GM12878 (cell line): ENCODE measurements at regions not wholly inside any gene's neighbourhood (a gene's known extent, or its start where the extent isn't known, plus 50 kb on each side); places are given as distances from the start of the nearest gene placed in this dataset.

ENCODE experiments used
- CHD1 ChIP-seq: IDR thresholded peaks from 2 replicates; pipeline ENCODE4 v1.6.1; 2012; ENCODE audit warnings: low read depth, low read length, improper control_type of control experiment
- CREM ChIP-seq: IDR thresholded peaks from 2 replicates; pipeline ENCODE4 v1.6.1; 2014; ENCODE audit warnings: antibody characterized with exemption, low read depth
- ELK1 ChIP-seq: IDR thresholded peaks from 2 replicates; pipeline ENCODE4 v1.6.1; 2012; ENCODE audit warnings: low read depth, low read length, improper control_type of control experiment
- IKZF1 ChIP-seq: fragments of 450-650 bp; conservative IDR thresholded peaks from 2 replicates; pipeline ENCODE4 v1.6.1; 2017; ENCODE audit warnings: antibody characterized with exemption, mild to moderate bottlenecking
- MEF2A ChIP-seq: IDR thresholded peaks from 2 replicates; pipeline ENCODE4 v1.6.1; 2011; ENCODE audit warnings: low read depth, mild to moderate bottlenecking, low read length, moderate library complexity; ENCODE audit not compliant: insufficient read depth
- MTA3 ChIP-seq: IDR thresholded peaks from 2 replicates; pipeline ENCODE4 v1.6.1; 2012; ENCODE audit warnings: low read length, inconsistent platforms, borderline replicate concordance
- NFIC ChIP-seq: IDR thresholded peaks from 2 replicates; pipeline ENCODE4 v1.6.1; 2012; ENCODE audit warnings: low read depth, mild to moderate bottlenecking, inconsistent platforms, low read length, moderate library complexity
- POU2F2 ChIP-seq: IDR thresholded peaks from 3 replicates; pipeline ENCODE4 v1.6.1; 2011; ENCODE audit warnings: low read depth, mild to moderate bottlenecking, low read length, borderline replicate concordance
- SMAD1 ChIP-seq: fragments of 450-650 bp; IDR thresholded peaks from 2 replicates; pipeline ENCODE4 v1.6.1; 2018; ENCODE audit warnings: mild to moderate bottlenecking, low read depth; ENCODE audit not compliant: partially characterized antibody
- SMC3 ChIP-seq: IDR thresholded peaks from 2 replicates; pipeline ENCODE4 v1.6.1; 2011; ENCODE audit warnings: low read length, improper control_type of control experiment, borderline replicate concordance
- SP1 ChIP-seq: IDR thresholded peaks from one replicate; pipeline ENCODE4 v1.6.1; 2011; ENCODE audit warnings: low read depth, low read length
- SUZ12 ChIP-seq: fragments of 200-600 bp; sonication (generic); IDR thresholded peaks from one replicate; pipeline ENCODE4 v1.6.1; 2018; ENCODE audit warnings: antibody characterized with exemption, mild to moderate bottlenecking; ENCODE audit not compliant: unreplicated experiment
- TARDBP ChIP-seq: IDR thresholded peaks from 2 replicates; pipeline ENCODE4 v1.6.1; 2016; ENCODE audit warnings: borderline replicate concordance
- TCF12 ChIP-seq: IDR thresholded peaks from 2 replicates; pipeline ENCODE4 v1.6.1; 2011; ENCODE audit warnings: low read depth, mild to moderate bottlenecking, low read length
- ZBED1 ChIP-seq: IDR thresholded peaks from 2 replicates; pipeline ENCODE4 v1.6.1; 2016; ENCODE audit warnings: borderline replicate concordance
- TF ChIP-seq, protein P1 (sequence below): fragments of 450-650 bp; IDR thresholded peaks from 2 replicates; pipeline ENCODE4 v1.6.1; 2014; ENCODE audit warnings: mild to moderate bottlenecking
- TF ChIP-seq, protein P2 (sequence below): fragments of 450-650 bp; IDR thresholded peaks from 2 replicates; pipeline ENCODE4 v1.6.1; 2018; ENCODE audit warnings: borderline replicate concordance, mild to moderate bottlenecking; ENCODE audit not compliant: partially characterized antibody

DNA sequence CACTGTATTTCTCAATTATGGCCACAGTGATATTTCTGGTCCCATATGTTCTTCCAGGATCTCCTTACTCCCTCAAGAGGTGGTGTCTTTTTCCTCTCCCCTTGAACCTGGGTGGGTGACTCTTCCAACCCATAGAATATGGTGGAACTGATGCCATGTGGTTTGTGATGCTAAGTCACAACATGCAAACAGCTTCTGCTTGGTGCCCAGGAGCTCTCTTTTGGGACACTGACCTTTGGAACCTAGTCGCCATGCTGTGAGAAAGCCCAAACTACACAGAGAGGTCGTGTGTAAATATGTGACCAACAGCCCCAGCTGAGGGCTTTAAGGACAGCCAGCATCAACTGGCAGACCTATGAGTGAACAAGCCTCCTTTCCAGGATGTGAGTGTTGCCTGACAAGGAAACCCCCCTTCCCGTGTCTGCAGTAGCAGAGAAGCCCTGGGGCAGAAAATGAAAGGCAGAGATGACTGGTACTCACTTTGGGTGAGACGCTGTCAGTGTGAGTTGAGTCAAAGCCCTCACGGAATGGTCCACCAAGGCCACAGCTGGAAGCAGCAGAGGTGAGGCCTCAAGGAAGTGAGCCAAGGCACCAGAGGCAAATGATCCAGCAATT, 223.4 kb downstream of the BCOR start (continued):
- no peak for TF ChIP-seq ELK1
- TF ChIP-seq SMC3 = no peak
- TF ChIP-seq IKZF1 = peak; percentile 85
- TF ChIP-seq NFIC = peak; percentile 95
- peak; percentile 76; the same call in 1 of the 2 replicates for TF ChIP-seq ZBED1
- TF ChIP-seq MTA3 = peak; percentile 59; the same call in 1 of the 2 replicates
- TF ChIP-seq, protein P1, sequence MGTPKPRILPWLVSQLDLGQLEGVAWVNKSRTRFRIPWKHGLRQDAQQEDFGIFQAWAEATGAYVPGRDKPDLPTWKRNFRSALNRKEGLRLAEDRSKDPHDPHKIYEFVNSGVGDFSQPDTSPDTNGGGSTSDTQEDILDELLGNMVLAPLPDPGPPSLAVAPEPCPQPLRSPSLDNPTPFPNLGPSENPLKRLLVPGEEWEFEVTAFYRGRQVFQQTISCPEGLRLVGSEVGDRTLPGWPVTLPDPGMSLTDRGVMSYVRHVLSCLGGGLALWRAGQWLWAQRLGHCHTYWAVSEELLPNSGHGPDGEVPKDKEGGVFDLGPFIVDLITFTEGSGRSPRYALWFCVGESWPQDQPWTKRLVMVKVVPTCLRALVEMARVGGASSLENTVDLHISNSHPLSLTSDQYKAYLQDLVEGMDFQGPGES = no peak
- TF ChIP-seq SP1 = peak; percentile 87
- no peak for TF ChIP-seq SUZ12
- TF ChIP-seq MEF2A = peak; percentile 85
- TF ChIP-seq, protein P2, sequence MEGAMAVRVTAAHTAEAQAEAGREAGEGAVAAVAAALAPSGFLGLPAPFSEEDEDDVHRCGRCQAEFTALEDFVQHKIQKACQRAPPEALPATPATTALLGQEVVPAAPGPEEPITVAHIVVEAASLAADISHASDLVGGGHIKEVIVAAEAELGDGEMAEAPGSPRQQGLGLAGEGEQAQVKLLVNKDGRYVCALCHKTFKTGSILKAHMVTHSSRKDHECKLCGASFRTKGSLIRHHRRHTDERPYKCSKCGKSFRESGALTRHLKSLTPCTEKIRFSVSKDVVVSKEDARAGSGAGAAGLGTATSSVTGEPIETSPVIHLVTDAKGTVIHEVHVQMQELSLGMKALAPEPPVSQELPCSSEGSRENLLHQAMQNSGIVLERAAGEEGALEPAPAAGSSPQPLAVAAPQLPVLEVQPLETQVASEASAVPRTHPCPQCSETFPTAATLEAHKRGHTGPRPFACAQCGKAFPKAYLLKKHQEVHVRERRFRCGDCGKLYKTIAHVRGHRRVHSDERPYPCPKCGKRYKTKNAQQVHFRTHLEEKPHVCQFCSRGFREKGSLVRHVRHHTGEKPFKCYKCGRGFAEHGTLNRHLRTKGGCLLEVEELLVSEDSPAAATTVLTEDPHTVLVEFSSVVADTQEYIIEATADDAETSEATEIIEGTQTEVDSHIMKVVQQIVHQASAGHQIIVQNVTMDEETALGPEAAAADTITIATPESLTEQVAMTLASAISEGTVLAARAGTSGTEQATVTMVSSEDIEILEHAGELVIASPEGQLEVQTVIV = no peak
- TF ChIP-seq TARDBP = no peak
- peak; percentile 97 for TF ChIP-seq TCF12
- TF ChIP-seq POU2F2 = peak; percentile 87; the same call in 2 of the 3 replicates
- TF ChIP-seq SMAD1 = no peak
- peak; percentile 93 for TF ChIP-seq CREM
- no peak for TF ChIP-seq CHD1
